Thyroid gland (tissue), 4 donors: ENCODE measurements at regions not wholly inside any gene's neighbourhood (a gene's known extent, or its start where the extent isn't known, plus 50 kb on each side); places are given as distances from the start of the nearest gene placed in this dataset.

Source experiments
- DNase-seq, 2 donors: peaks; one replicate each; pipeline ENCODE4 v3.0.0-alpha.2; 2019
- H3K27ac ChIP-seq, 3 donors: fragments of 200-600 bp; sonication (generic); 1 replicate in 2 of 3; 2 replicates in 1 of 3; pipeline ENCODE4 v1.5.1; 2016 to 2019; ENCODE audit warnings: mild to moderate bottlenecking in 1 of 3, moderate library complexity in 1 of 3
- H3K27me3 ChIP-seq: fragments of 200-600 bp; sonication (generic); one replicate; pipeline ENCODE4 v1.5.1; 2019
- H3K36me3 ChIP-seq, 2 donors: fragments of 200-600 bp; sonication (generic); one replicate each; pipeline ENCODE4 v1.5.1; 2016 to 2019
- H3K4me1 ChIP-seq, 2 donors: fragments of 200-600 bp; sonication (generic); one replicate each; pipeline ENCODE4 v1.5.1; 2017 to 2019
- H3K4me3 ChIP-seq, 3 donors: fragments of 200-600 bp; sonication (generic); replicated peaks in 1 of 3; 1 replicate in 2 of 3; 2 replicates in 1 of 3; pipeline ENCODE4 v1.5.1; 2016; ENCODE audit warnings: mild to moderate bottlenecking in 1 of 3
- H3K9me3 ChIP-seq: fragments of 200-600 bp; sonication (generic); one replicate; pipeline ENCODE4 v1.5.1; 2017
- CTCF ChIP-seq, 6 experiments: fragments of 200-600 bp in 3 of 6; fragments of 450-650 bp in 3 of 6; sonication (generic) in 3 of 6; IDR thresholded peaks; one replicate each; pipeline ENCODE4 v1.5.1; 2016 to 2019; ENCODE audit warnings: antibody characterized with exemption in 6 of 6, mild to moderate bottlenecking in 2 of 6, inconsistent platforms in 1 of 6, moderate library complexity in 1 of 6
- POLR2A ChIP-seq, 2 donors: fragments of 450-650 bp; IDR thresholded peaks; one replicate each; pipeline ENCODE4 v1.6.1; 2017; ENCODE audit warnings: antibody characterized with exemption in 2 of 2, mild to moderate bottlenecking in 2 of 2, moderate library complexity in 1 of 2
- WGBS, 2 donors: methylation state at CpG; one replicate each; pipeline ENCODE4 v1.1.5; 2017; 5-methylcytosine and 5-hydroxymethylcytosine counted together
- intact Hi-C: fragments of 100-400 bp; cut with DNase I; formaldehyde crosslinking; loops from one replicate; pipeline ENCODE4 v1.15.1; 2023

- no peaks in the 10 kb centered on the region for H3K4me1 ChIP-seq
- DNase-seq = no peak
- 84 to 90% methylated on average over 3 of the region's 3 CpGs for WGBS, 2 donors
- no peak overlapping the region for H3K27ac ChIP-seq
- intact Hi-C loops = no loop called here
- H3K9me3 ChIP-seq = no peaks in the 10 kb centered on the region
- no peak overlapping the region for H3K4me3 ChIP-seq
- H3K27me3 ChIP-seq = no peaks in the 10 kb centered on the region
- TF ChIP-seq CTCF (IDR thresholded peaks at IDR 0.05) (no peak), POLR2A (IDR thresholded peaks at IDR 0.05) (no peak)
- no peaks in the 10 kb centered on the region for H3K36me3 ChIP-seq
These were observed 190.2 kb downstream of the ADAMTS15 start for GRCh38 chr11:130638624-130639023.

- Histone ChIP-seq H3K27me3 (no peaks in the 10 kb centered on the region), H3K27ac (no peak overlapping the region), H3K4me3 (no peak overlapping the region), H3K36me3 (no peaks in the 10 kb centered on the region), H3K9me3 (no peaks in the 10 kb centered on the region), H3K4me1 (no peaks in the 10 kb centered on the region)
- no peak for DNase-seq
- 97 to 100% methylated on average over 2 of the region's 2 CpGs for WGBS, 2 donors
- intact Hi-C loops = no loop called here
- TF ChIP-seq CTCF (IDR thresholded peaks at IDR 0.05) = no peak
- no peak for TF ChIP-seq POLR2A (IDR thresholded peaks at IDR 0.05)
These were observed 190.9 kb downstream of the ADAMTS15 start for GRCh38 chr11:130639369-130639768.

- intact Hi-C loops = no loop called here
- H3K4me3 ChIP-seq = no peak overlapping the region
- DNase-seq = no peak
- no peaks in the 10 kb centered on the region for H3K4me1 ChIP-seq
- H3K27ac ChIP-seq = no peak overlapping the region
- TF ChIP-seq CTCF (IDR thresholded peaks at IDR 0.05) (no peak), POLR2A (IDR thresholded peaks at IDR 0.05) (no peak)
- WGBS, 2 donors = 95% methylated on average over 6 to 7 of the region's 7 CpGs
- H3K9me3 ChIP-seq = no peaks in the 10 kb centered on the region
- no peaks in the 10 kb centered on the region for H3K27me3 ChIP-seq
- H3K36me3 ChIP-seq = no peaks in the 10 kb centered on the region
These were observed 192.1 kb downstream of the ADAMTS15 start for GRCh38 chr11:130640526-130640925.

GRCh38 chr11:130641876-130642275 is 193.4 kb downstream of the ADAMTS15 start:
- intact Hi-C loops = no loop called here
- no peak for DNase-seq
- 77 to 89% methylated on average over 3 of the region's 3 CpGs for WGBS, 2 donors
- Histone ChIP-seq H3K36me3 (no peaks in the 10 kb centered on the region), H3K4me3 (no peak overlapping the region), H3K27ac (no peak overlapping the region), H3K4me1 (peaks cover 0 to 2% of the 10 kb centered on the region in 2 donors), H3K9me3 (no peaks in the 10 kb centered on the region), H3K27me3 (no peaks in the 10 kb centered on the region)
- TF ChIP-seq CTCF (IDR thresholded peaks at IDR 0.05) (no peak), POLR2A (IDR thresholded peaks at IDR 0.05) (no peak)

GRCh38 chr11:130642994-130643393 is 194.5 kb downstream of the ADAMTS15 start:
- Histone ChIP-seq H3K4me3 (no peak overlapping the region), H3K27ac (no peak overlapping the region), H3K36me3 (no peaks in the 10 kb centered on the region), H3K27me3 (no peaks in the 10 kb centered on the region), H3K4me1 (peaks cover 0 to 6% of the 10 kb centered on the region in 2 donors), H3K9me3 (no peaks in the 10 kb centered on the region)
- 50 to 71% methylated on average over 1 of the region's 1 CpG for WGBS, 2 donors
- no peak for DNase-seq
- intact Hi-C loops = no loop called here
- no peak for TF ChIP-seq CTCF (IDR thresholded peaks at IDR 0.05)
- no peak for TF ChIP-seq POLR2A (IDR thresholded peaks at IDR 0.05)
